ENCODE measurements at regions not wholly inside any gene's neighbourhood (a gene's known extent, or its start where the extent isn't known, plus 50 kb on each side); places are given as distances from the start of the nearest gene placed in this dataset.

GRCh38 chr11:29319210-29319609, 697.6 kb downstream of the KCNA4 start:
- TF ChIP-seq POLR2A (IDR thresholded peaks at IDR 0.05), result no peak
- no peak for TF ChIP-seq CTCF (IDR thresholded peaks at IDR 0.05)
